B cell (primary cell): ENCODE measurements at regions not wholly inside any gene's neighbourhood (a gene's known extent, or its start where the extent isn't known, plus 50 kb on each side); places are given as distances from the start of the nearest gene placed in this dataset.

Experiments
- ATAC-seq: fragments of 200-7000 bp; cut with Tn5 transposase; one replicate; pipeline ENCODE4 v1.10.0; 2021; ENCODE audit warnings: low read depth, mild to moderate bottlenecking, moderate number of reproducible peaks, moderate library complexity
- CTCF ChIA-PET: fragments of 350-600 bp; sonication (Branson Sonifier 250); formaldehyde crosslinking; loops from one replicate; lab custom pipeline; 2021; ENCODE audit warnings: antibody characterized with exemption, inconsistent platforms; lab: Charles Lee
- POLR2A ChIA-PET: fragments of 350-600 bp; sonication (Branson Sonifier 250); formaldehyde crosslinking; loops from one replicate; lab custom pipeline; 2021; ENCODE audit warnings: antibody characterized with exemption; lab: Charles Lee
- DNase-seq: peaks from one replicate; pipeline ENCODE4 v3.0.0; 2013
- H2AFZ ChIP-seq: 2 replicates; pipeline ENCODE4 v1.6.1; 2012; ENCODE audit warnings: mild to moderate bottlenecking, low read depth, low read length; ENCODE audit not compliant: insufficient read depth, poor library complexity, severe bottlenecking
- H3K27ac ChIP-seq, 2 donors: 1 replicate in 1 of 2; 2 replicates in 1 of 2; pipeline ENCODE4 v1.5.1; 2012 to 2013; ENCODE audit warnings: low read length in 2 of 2, mild to moderate bottlenecking in 2 of 2, moderate library complexity in 1 of 2
- H3K27me3 ChIP-seq, 4 experiments: fragments of 200-600 bp in 1 of 4; sonication (generic) in 1 of 4; replicated peaks in 1 of 4; 1 replicate in 2 of 4; 2 replicates in 2 of 4; pipeline versions ENCODE4 v1.6.1 to v1.7.0; 2013 to 2016; ENCODE audit warnings: low read length in 3 of 4, mild to moderate bottlenecking in 2 of 4, mixed read lengths in 1 of 4, moderate library complexity in 1 of 4; ENCODE audit not compliant: insufficient read depth in 4 of 4, control insufficient read depth in 3 of 4; ENCODE audit errors: control extremely low read depth in 1 of 4
- H3K36me3 ChIP-seq, 2 experiments: replicated peaks in 1 of 2; 1 replicate in 1 of 2; 2 replicates in 1 of 2; pipeline versions ENCODE4 v1.6.1 to v1.7.1; 2013; ENCODE audit warnings: low read length in 1 of 2; ENCODE audit not compliant: insufficient read depth in 2 of 2, control insufficient read depth in 1 of 2; ENCODE audit errors: control extremely low read depth in 1 of 2, extremely low read depth in 1 of 2
- H3K4me1 ChIP-seq, 2 donors: fragments of 200-600 bp in 1 of 2; sonication (generic) in 1 of 2; 1 replicate in 1 of 2; 2 replicates in 1 of 2; pipeline versions ENCODE4 v1.5.1 to v1.6.1; 2013 to 2017; ENCODE audit warnings: low read length in 2 of 2; ENCODE audit not compliant: control insufficient read depth in 2 of 2, insufficient read depth in 2 of 2
- H3K4me2 ChIP-seq: replicated peaks from 2 replicates; pipeline ENCODE3; 2012; ENCODE audit warnings: mild to moderate bottlenecking, low read depth, low read length; ENCODE audit not compliant: poor library complexity, severe bottlenecking
- H3K4me3 ChIP-seq, 5 experiments: fragments of 200-600 bp in 1 of 5; sonication (generic) in 1 of 5; 1 replicate in 3 of 5; 2 replicates in 2 of 5; pipeline versions ENCODE4 v1.5.1 to v1.7.0; 2011 to 2016; ENCODE audit warnings: low read length in 4 of 5, mild to moderate bottlenecking in 4 of 5, low read depth in 2 of 5, control low read depth in 1 of 5, moderate library complexity in 1 of 5; ENCODE audit not compliant: insufficient read depth in 1 of 5; ENCODE audit errors: control extremely low read depth in 1 of 5, extremely low read depth in 1 of 5
- H3K79me2 ChIP-seq: fragments of 200-600 bp; sonication (generic); one replicate; pipeline ENCODE4 v1.6.0; 2016; ENCODE audit warnings: low read length; ENCODE audit not compliant: control insufficient read depth, insufficient read depth
- H3K9ac ChIP-seq: fragments of 200-600 bp; sonication (generic); 2 replicates; pipeline ENCODE4 v1.6.1; 2017; ENCODE audit warnings: mild to moderate bottlenecking, low read length, moderate library complexity
- H3K9me3 ChIP-seq, 3 donors: one replicate each; pipeline versions ENCODE4 v1.6.1 to v1.7.1; 2013; ENCODE audit warnings: low read length in 2 of 3; ENCODE audit not compliant: control insufficient read depth in 2 of 3, insufficient read depth in 1 of 3; ENCODE audit errors: control extremely low read depth in 1 of 3
- H4K20me1 ChIP-seq: 2 replicates; pipeline ENCODE4 v1.6.0; 2012; ENCODE audit warnings: mild to moderate bottlenecking, low read length; ENCODE audit not compliant: insufficient read depth, control insufficient read depth, poor library complexity, severe bottlenecking
- H3K27ac Mint-ChIP-seq: one replicate; pipeline ENCODE4 v1.8.0; 2021; ENCODE audit warnings: mixed read lengths
- H3K27me3 Mint-ChIP-seq: one replicate; pipeline ENCODE4 v1.8.0; 2021; ENCODE audit warnings: mixed read lengths
- H3K4me1 Mint-ChIP-seq: one replicate; pipeline ENCODE4 v1.8.0; 2021; ENCODE audit warnings: mixed read lengths
- H3K4me3 Mint-ChIP-seq: one replicate; pipeline ENCODE4 v1.8.0; 2021; ENCODE audit warnings: mixed read lengths
- H3K9me3 Mint-ChIP-seq: one replicate; pipeline ENCODE4 v1.8.0; 2022; ENCODE audit warnings: mixed read lengths; ENCODE audit not compliant: insufficient read depth
- CTCF ChIP-seq: fragments of 200-600 bp; IDR thresholded peaks from one replicate; pipeline ENCODE4 v1.8.0; 2022; ENCODE audit warnings: antibody characterized with exemption, mild to moderate bottlenecking
- EZH2 ChIP-seq: IDR thresholded peaks from 2 replicates; pipeline ENCODE4 v1.6.1; 2012; ENCODE audit warnings: borderline replicate concordance, low read depth, mild to moderate bottlenecking, moderate library complexity, low read length; ENCODE audit not compliant: insufficient read depth, poor library complexity, severe bottlenecking
- WGBS: methylation state at CpG from one replicate; pipeline ENCODE4 v1.1.5; 2013; ENCODE audit warnings: missing lambda C conversion rate; ENCODE audit not compliant: insufficient coverage; 5-methylcytosine and 5-hydroxymethylcytosine counted together
- intact Hi-C: fragments of 100-400 bp; cut with micrococcal nuclease; formaldehyde crosslinking; loops from one replicate; pipeline ENCODE4 v1.10.0; 2022

GRCh38 chr4:147236806-147237205 is 244.1 kb upstream of the EDNRA start:
- Histone ChIP-seq H3K4me1 (no peaks in the 10 kb centered on the region), H3K4me3 (no peak overlapping the region), H3K36me3 (no peaks in the 10 kb centered on the region), H2AFZ (no peak overlapping the region), H3K27me3 (no peaks in the 10 kb centered on the region), H3K4me2 (no peak overlapping the region), H3K79me2 (no peaks in the 10 kb centered on the region), H3K9me3 (no peaks in the 10 kb centered on the region), H4K20me1 (no peaks in the 10 kb centered on the region), H3K27ac (no peak overlapping the region), H3K9ac (no peak overlapping the region)
- ChIA-PET POLR2A (no interaction called here), CTCF (no interaction called here)
- no peak for TF ChIP-seq CTCF
- no peak for TF ChIP-seq EZH2
- no peaks in the 10 kb centered on the region for H3K27me3 Mint-ChIP-seq
- intact Hi-C loops: no loop called here
- ATAC-seq (no peak), DNase-seq (no peak)
- no peak overlapping the region for H3K27ac Mint-ChIP-seq
- WGBS: no CpG with 5 or more reads among the region's 3 CpGs
- H3K9me3 Mint-ChIP-seq: no peaks in the 10 kb centered on the region
- H3K4me1 Mint-ChIP-seq: no peaks in the 10 kb centered on the region
- no peak overlapping the region for H3K4me3 Mint-ChIP-seq

GRCh38 chr4:147244786-147245185 is 236.1 kb upstream of the EDNRA start:
- ATAC-seq (no peak), DNase-seq (no peak)
- Mint-ChIP-seq H3K27ac (no peak overlapping the region), H3K9me3 (peaks cover 2% of the 10 kb centered on the region), H3K27me3 (no peaks in the 10 kb centered on the region), H3K4me1 (no peaks in the 10 kb centered on the region), H3K4me3 (no peak overlapping the region)
- Histone ChIP-seq H3K27ac (no peak overlapping the region), H3K79me2 (no peaks in the 10 kb centered on the region), H2AFZ (no peak overlapping the region), H3K9ac (no peak overlapping the region), H3K4me3 (no peak overlapping the region), H3K9me3 (no peaks in the 10 kb centered on the region), H3K4me1 (no peaks in the 10 kb centered on the region), H3K4me2 (no peak overlapping the region), H3K36me3 (no peaks in the 10 kb centered on the region), H3K27me3 (no peaks in the 10 kb centered on the region), H4K20me1 (no peaks in the 10 kb centered on the region)
- WGBS: no CpG with 5 or more reads among the region's 1 CpG
- ChIA-PET POLR2A (no interaction called here), CTCF (no interaction called here)
- intact Hi-C loops: no loop called here
- TF ChIP-seq CTCF: no peak
- TF ChIP-seq EZH2: no peak
